NT2/D1 (cell line): ENCODE measurements at regions not wholly inside any gene's neighbourhood (a gene's known extent, or its start where the extent isn't known, plus 50 kb on each side); places are given as distances from the start of the nearest gene placed in this dataset.

Experiments used
- SUZ12 ChIP-seq: IDR thresholded peaks from 2 replicates; pipeline ENCODE4 v1.6.1; 2011; ENCODE audit not compliant: insufficient read length, insufficient read depth; ENCODE audit errors: extremely low read depth
- YY1 ChIP-seq: IDR thresholded peaks from 2 replicates; pipeline ENCODE4 v1.6.1; 2011; ENCODE audit not compliant: insufficient read length, insufficient read depth
- ZNF274 ChIP-seq: IDR thresholded peaks from 2 replicates; pipeline ENCODE4 v1.6.1; 2011; ENCODE audit warnings: mild to moderate bottlenecking, low read depth, low read length

GRCh38 chr2:193566276-193566675 is 1371.5 kb upstream of the TMEFF2 start:
- TF ChIP-seq ZNF274, result no peak
- TF ChIP-seq SUZ12, result no peak
- TF ChIP-seq YY1, result no peak
